Stimulated activated CD4-positive, alpha-beta T cell treated with anti-CD3 and anti-CD28 coated beads, Interleukin-12 subunit alpha, Interleukin-12 subunit beta, amount 100 ng/mL, for 24 hours (primary cell): ENCODE measurements at regions not wholly inside any gene's neighbourhood (a gene's known extent, or its start where the extent isn't known, plus 50 kb on each side); places are given as distances from the start of the nearest gene placed in this dataset.

Experiments used
- DNase-seq, 2 experiments: peaks; one replicate each; pipeline ENCODE4 v3.0.0-alpha.2; 2020; ENCODE audit warnings: low read depth in 2 of 2

- DNase-seq, result no peak
These were observed 503.8 kb upstream of the ADAMTS16 start for GRCh38 chr5:4636378-4636777.

GRCh38 chr5:4639946-4640345, 500.2 kb upstream of the ADAMTS16 start:
- no peak for DNase-seq

- DNase-seq, result no peak
These were observed 499.3 kb upstream of the ADAMTS16 start for GRCh38 chr5:4640795-4641194.

GRCh38 chr5:4642525-4642924, 497.6 kb upstream of the ADAMTS16 start:
- no peak for DNase-seq

- no peak for DNase-seq
These were observed 496.9 kb upstream of the ADAMTS16 start for GRCh38 chr5:4643190-4643589.

GRCh38 chr5:4643960-4644359, 496.2 kb upstream of the ADAMTS16 start:
- DNase-seq, result no peak

- no peak for DNase-seq
These were observed 493.3 kb upstream of the ADAMTS16 start for GRCh38 chr5:4646715-4647375.

- DNase-seq, result no peak
These were observed 492.2 kb upstream of the ADAMTS16 start for GRCh38 chr5:4647955-4648354.

- DNase-seq, result no peak
These were observed 488.1 kb upstream of the ADAMTS16 start for GRCh38 chr5:4651806-4652565.

GRCh38 chr5:4653475-4653874, 486.7 kb upstream of the ADAMTS16 start:
- no peak for DNase-seq

GRCh38 chr5:4659851-4660250, 480.3 kb upstream of the ADAMTS16 start:
- DNase-seq, result no peak

- DNase-seq, result no peak
These were observed 478.8 kb upstream of the ADAMTS16 start for GRCh38 chr5:4661326-4661725.

GRCh38 chr5:4661836-4662235, 478.3 kb upstream of the ADAMTS16 start:
- no peak for DNase-seq

- no peak for DNase-seq
These were observed 477.4 kb upstream of the ADAMTS16 start for GRCh38 chr5:4662756-4663155.

GRCh38 chr5:4665911-4666310, 474.2 kb upstream of the ADAMTS16 start:
- no peak for DNase-seq

- no peak for DNase-seq
These were observed 466.0 kb upstream of the ADAMTS16 start for GRCh38 chr5:4674166-4674565.

- no peak for DNase-seq
These were observed 463.2 kb upstream of the ADAMTS16 start for GRCh38 chr5:4676934-4677333.

- DNase-seq, result no peak
These were observed 455.2 kb upstream of the ADAMTS16 start for GRCh38 chr5:4684946-4685345.

GRCh38 chr5:4698596-4698995, 441.5 kb upstream of the ADAMTS16 start:
- DNase-seq, result no peak

- no peak for DNase-seq
These were observed 440.5 kb upstream of the ADAMTS16 start for GRCh38 chr5:4699592-4699991.

- no peak for DNase-seq
These were observed 440.1 kb upstream of the ADAMTS16 start for GRCh38 chr5:4700069-4700468.

GRCh38 chr5:4700871-4701270, 439.3 kb upstream of the ADAMTS16 start:
- DNase-seq, result no peak

GRCh38 chr5:4703931-4704458, 436.1 kb upstream of the ADAMTS16 start:
- DNase-seq, result no peak
